GM21528 (cell line): ENCODE measurements at regions not wholly inside any gene's neighbourhood (a gene's known extent, or its start where the extent isn't known, plus 50 kb on each side); places are given as distances from the start of the nearest gene placed in this dataset.
"Not testable (repeated sequence)": the region's sequence is repeated elsewhere in the genome, so short reads cannot be mapped to it uniquely, and the experiment has no call there.

ENCODE experiments used
- ATAC-seq: cut with Tn5 transposase; IDR thresholded peaks from one replicate; pipeline ENCODE4 v1.9.1; 2021; ENCODE audit warnings: mild to moderate bottlenecking, moderate library complexity; ENCODE audit not compliant: unreplicated experiment, low FRiP score

GRCh38 chr6:170200458-170200891, 90.4 kb downstream of the DLL1 start:
- no peak for ATAC-seq

GRCh38 chr6:170199716-170200115, 91.2 kb downstream of the DLL1 start:
- ATAC-seq = no peak

GRCh38 chr6:170198298-170198697, 92.6 kb downstream of the DLL1 start:
- no peak for ATAC-seq

GRCh38 chr6:170193326-170193821, 97.5 kb downstream of the DLL1 start:
- no peak for ATAC-seq

GRCh38 chr6:170192905-170193304, 98.0 kb downstream of the DLL1 start:
- ATAC-seq = no peak

- ATAC-seq = not testable (repeated sequence)
Observed at GRCh38 chr6:170192101-170192500, 98.8 kb downstream of the DLL1 start.

- ATAC-seq = no peak
Observed at GRCh38 chr6:170190046-170190445, 100.8 kb downstream of the DLL1 start.

- no peak for ATAC-seq
Observed at GRCh38 chr6:170189236-170189635, 101.6 kb downstream of the DLL1 start.

- ATAC-seq = no peak
Observed at GRCh38 chr6:170188571-170189001, 102.3 kb downstream of the DLL1 start.

GRCh38 chr6:170187669-170188566, 103.0 kb downstream of the DLL1 start:
- ATAC-seq = no peak

GRCh38 chr6:170186941-170187668, 103.8 kb downstream of the DLL1 start:
- no peak for ATAC-seq

- no peak for ATAC-seq
Observed at GRCh38 chr6:170186006-170186935, 104.6 kb downstream of the DLL1 start.

GRCh38 chr6:170185175-170185978, 105.5 kb downstream of the DLL1 start:
- no peak for ATAC-seq

GRCh38 chr6:170184316-170184715, 106.6 kb downstream of the DLL1 start:
- no peak for ATAC-seq

GRCh38 chr6:170183521-170183920, 107.4 kb downstream of the DLL1 start:
- ATAC-seq = no peak

GRCh38 chr6:170182781-170183120, 108.1 kb downstream of the DLL1 start:
- no peak for ATAC-seq

- ATAC-seq = no peak
Observed at GRCh38 chr6:170182093-170182780, 108.6 kb downstream of the DLL1 start.

GRCh38 chr6:170181338-170181690, 109.6 kb downstream of the DLL1 start:
- no peak for ATAC-seq

GRCh38 chr6:170180671-170181337, 110.1 kb downstream of the DLL1 start:
- ATAC-seq = no peak
